Inferior parietal cortex (tissue), 1 donor: ENCODE measurements at regions not wholly inside any gene's neighbourhood (a gene's known extent, or its start where the extent isn't known, plus 50 kb on each side); places are given as distances from the start of the nearest gene placed in this dataset.
"Not testable (repeated sequence)": the region's sequence is repeated elsewhere in the genome, so short reads cannot be mapped to it uniquely, and the experiment has no call there.

Experiments
- DNase-seq: peaks from one replicate; pipeline ENCODE4 v3.0.0-alpha.2; 2016; ENCODE audit errors: extremely low spot score

DNA sequence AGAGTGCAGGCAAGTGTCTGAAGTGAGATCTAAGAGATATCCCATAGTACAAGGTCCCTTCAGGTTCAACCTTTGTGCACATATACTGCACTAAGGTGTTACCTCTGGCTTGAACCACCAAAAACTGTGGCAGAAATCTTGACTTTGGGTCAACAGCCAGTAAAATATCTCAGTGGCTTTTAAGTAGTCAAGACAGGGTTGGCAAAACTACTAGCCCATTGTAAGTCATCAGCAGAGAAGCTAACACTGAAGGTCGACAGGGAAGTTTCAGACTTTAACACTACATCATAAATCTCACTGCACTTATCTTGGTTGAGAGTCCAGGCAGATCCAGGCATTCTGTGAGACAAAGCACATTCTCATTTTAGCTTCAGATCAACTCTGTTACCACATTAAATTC lies 1684.7 kb downstream of the HACE1 start:
- DNase-seq: no peak

DNA sequence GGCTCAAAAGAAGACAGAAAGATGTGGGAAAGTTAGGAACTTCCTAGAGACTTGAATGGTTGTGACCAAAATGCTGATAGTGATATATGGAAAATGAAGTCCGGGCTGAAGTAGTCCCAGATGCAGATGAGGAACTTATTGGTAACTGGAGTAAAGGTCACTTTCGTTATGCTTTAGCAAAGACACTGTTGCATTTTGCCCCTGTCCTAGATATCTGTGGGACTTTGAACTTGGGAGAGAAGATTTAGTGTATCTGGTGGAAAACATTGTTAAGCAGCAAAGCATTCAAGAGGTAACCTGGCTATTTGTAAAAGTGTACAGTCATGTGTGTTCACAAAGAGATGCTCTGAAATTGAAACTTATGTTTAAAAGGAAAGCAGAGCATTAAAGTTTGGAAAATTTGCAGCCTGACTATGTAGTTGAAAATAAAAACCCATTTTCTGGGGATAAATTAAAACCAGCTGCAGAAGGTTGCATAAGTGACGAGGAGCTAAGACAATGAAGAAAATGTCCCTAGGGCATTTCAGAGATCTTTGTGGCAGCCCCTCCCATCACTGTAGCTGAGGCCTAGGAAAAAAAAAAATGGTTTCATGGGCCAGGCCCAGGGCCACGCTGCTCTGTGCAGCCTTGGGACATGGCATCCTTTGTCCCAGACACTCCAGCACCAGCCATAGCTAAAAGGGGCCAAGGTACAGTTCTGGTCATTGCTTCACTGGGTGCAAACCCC lies 1692.2 kb downstream of the HACE1 start:
- no peak for DNase-seq

DNA sequence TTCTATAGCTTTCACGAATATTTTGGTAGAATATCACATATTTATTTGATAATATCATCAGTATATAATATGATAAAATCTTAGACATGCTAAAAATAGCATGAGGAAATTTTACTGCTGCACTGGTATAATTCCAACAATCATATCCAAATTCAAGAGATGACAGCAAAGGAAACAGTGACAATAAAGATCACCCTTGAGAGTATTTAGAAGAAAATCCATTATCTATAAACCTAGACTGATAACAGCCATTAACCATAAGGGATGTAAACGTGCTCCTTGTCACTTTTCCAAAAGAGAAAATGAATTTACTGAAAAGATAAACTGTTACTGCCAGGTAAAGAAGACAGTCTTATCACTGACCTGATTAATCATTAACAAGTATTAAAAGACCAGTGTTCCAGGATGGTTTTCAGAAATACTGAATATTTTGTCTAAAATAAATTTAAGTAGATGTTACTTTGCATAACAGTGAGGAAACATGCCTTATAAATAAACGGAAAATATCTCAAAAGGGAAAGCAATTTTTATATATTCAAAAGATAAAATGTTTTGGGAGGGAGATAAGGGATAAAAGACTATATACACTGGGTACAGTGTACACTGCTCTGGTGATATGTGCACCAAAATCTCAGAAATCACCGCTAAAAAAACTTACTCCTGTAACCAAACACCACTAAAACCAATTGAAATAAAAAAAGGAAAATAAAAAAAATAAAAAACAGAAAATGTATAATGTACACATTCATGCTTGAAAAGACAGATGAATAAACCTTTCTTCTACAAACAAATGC lies 1704.7 kb downstream of the HACE1 start:
- no peak for DNase-seq

DNA sequence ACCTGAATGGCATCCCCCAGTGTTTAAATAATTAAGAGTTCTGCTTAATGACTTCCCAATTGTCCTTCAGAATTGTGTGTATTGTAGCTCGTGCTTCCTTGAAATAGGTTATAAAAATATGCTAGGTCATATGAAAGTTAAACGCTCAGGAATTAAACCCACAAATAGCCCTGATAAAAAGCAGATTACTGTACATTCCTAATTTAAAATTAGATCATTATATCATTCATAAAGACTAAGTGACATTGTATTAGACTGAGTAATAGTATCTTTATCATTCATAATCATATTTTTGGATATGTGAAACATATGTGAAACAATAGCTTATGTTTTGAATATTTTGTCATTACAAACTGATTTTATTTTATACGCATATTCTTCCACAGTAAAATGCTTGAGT lies 1706.7 kb downstream of the HACE1 start:
- DNase-seq: no peak

DNA sequence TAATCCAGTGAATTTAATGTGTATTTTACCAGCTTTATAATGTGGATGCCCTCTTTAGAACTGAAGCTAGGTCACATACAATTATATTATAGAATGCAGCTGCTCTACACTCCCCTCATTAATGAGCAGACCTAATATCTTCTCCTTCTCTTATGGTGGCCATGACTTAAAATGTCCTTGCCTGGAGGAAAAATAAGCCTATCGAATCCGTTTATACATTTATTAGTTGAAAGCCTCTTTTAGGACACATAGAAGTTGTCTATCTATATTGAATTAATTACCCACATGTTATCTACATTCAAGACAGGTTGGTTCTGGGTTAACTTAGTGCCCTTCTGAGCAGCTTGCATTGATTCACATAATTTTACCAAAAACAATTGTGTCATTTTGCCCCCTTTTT lies 1716.8 kb downstream of the HACE1 start:
- DNase-seq: no peak

DNA sequence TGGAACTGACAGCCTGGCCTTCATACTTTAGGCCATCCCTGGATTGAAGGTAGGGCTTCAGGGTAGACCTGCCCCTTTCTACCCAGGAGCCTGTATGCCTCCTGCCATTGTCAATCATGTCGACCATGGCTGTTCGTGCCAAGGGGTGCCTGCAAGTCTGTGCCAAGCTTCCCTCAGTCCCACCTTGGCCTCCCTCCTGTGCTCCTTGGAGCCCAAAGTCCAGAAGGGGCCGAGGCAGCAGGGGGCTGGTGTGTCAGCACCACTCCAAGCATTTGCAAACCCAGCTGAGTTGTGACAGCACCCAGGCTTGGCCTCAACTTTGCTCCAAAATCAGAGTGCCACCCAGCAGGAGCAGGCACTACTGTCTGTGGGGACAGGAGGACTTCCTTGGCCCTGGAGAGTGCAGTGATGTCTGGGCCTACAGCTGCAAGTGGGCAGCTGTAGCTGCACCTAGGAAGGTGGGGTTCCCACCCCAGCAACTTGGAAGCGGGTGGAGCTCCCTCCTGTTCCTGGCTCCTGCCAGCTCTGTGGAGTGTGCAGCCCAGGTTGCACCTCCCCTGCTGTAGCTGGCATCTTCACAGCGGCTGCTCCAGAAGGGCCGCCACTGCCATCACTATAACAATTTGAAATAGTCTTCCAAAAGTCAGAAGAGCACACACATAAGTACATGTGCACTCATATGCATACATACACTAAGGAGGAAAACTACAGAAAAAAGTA lies 1719.3 kb downstream of the HACE1 start:
- DNase-seq: no peak

DNA sequence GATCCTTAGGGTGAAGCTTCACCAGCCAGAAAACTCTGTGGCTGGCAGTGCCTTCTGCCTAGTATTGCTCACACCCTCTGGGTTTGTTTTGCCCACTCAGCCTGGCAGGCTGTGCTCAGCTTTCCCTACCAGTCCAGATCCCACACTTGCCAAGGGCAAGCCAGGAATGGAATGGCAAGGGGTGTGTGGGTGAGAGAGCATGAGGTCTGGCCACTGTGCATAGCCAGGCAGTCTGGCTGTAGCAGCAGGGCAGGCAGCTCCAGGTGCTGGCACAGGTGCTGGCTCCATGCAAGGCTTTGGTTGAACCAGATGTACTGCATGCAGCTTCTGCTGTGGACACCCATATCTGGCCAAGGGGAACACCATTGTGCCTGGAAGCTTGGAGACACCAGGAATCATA lies 1720.3 kb downstream of the HACE1 start:
- no peak for DNase-seq

DNA sequence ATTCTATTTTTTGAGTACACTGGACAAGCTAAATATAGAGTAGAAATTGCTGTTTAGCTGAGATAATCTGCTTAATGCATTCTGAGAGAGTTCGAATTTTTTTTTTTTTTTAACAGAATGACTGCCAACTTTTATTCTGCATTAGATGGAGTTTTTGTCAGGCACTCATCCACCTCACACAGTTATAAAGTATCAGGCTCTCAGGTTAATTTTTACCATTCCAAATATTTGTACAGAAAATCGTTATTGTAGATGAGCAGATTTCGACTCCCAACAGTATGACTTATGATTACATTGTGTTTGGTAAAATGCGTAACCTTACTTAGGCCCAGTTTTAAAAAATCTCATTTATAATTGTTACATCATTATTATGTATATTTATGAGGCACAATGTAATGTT lies 1731.0 kb downstream of the GRIK2 start:
- no peak for DNase-seq

DNA sequence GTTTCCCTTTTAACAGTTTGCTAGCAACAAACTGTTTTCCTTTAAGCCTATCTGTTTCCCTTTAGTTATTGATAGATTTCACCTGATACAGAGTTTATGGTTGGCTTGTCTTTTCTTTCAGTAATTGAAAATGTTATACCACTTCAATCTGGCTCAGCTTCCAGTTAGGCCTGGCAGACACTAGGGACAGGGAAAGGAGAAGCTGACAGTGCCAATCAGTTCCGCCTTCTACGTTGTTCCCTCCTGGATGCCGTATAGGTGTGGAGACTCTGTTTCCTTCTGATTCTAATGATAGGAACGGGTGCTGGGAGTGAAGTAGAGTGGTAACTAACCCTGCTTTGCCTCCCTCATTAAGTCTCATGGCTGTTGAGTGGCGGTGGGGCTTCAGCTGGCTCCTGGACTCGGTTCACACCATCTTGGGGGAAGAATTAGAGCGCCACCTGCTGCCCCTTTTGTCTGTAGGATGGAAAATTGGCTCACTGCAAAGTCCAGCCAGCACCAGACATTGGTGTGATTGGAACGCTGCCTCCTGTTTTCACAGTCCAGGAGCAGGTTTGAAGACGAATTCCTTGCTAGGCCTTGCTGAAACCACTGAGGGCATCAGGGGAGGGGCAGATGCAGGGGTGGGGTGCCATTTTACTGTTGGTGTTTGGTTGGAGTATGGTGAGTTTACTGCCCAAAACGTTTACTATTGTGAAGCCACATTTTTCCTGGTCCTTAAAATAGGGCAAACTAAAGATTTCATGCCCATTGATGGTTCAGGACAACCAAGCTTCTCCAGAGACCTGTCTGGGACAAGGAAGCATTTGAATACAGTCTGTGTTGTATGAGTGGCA lies 1729.5 kb downstream of the GRIK2 start:
- peak; percentile 29 for DNase-seq

DNA sequence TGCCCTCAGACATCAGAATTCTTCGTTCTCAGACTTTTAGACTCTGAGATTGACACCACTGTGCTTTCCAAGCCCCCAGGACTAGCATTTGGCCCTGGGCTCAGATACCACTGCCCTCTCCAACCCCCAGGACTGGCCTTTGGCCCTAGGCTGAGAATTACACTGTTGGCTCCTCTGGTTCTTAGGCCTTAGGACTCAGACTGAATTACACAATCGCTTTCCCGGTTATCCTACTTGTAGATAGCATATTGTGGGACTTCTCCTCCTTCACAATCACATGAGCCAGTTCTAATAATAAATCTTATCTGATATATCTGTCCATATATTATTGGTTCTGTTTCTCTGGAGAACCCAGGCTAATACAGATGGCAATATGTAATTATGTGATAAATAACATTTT lies 1725.5 kb downstream of the GRIK2 start:
- DNase-seq: no peak

DNA sequence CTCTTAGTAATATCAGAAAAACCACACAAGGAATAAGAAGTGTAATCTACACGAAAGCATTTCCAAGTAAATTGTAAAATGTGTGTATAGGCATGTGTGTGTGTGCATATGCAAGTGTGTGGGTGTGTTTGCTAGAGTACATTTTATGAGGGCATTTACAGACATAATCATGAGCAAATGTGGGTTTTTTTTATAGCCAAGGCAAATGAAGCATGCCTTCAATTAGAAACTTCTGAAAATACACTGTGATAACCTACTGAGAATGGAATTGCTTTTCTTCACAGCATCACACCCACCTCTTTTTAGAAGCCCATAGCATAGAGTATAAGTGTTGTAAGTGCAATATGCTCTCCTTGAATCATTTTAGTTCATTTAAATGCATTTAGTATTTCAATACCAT lies 1721.1 kb downstream of the GRIK2 start:
- peak; percentile 19 for DNase-seq

DNA sequence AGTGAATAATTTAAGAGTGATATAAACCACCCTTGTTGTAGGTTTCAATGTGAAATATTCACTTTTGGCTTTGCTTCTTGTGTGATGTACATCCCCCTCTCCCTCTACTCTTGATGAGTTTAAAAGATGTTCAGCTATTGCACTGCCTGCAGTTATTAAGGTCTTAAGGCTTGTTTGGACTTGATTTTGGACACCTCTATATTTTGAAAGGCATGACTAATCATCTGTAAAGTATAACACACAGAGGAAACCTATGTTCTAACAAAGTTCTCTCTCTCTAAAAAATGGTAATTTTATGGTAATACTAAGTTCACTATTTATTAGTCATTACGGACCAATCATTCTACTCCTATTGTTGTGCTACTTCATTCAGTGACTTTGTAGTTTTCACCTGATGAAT lies 1719.9 kb downstream of the GRIK2 start:
- no peak for DNase-seq

DNA sequence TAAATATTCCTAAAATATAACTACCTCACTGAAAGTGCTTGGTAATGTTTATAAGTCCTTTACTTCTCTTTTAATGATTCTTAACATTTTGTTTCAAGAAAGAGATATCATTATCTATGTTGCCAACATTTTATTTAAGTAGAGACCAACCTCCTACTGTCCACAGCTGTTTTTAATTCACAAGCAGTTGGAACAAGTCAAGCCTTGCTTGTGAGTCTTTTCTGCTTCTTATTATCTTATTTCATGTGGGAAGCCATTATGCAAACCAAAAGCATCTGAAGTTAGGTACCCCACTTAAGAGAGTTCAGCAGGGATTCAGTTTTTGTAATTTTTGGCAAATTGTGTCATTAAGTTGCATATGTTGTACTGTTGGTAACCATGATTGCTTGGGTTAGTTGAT lies 1714.5 kb downstream of the GRIK2 start:
- DNase-seq: no peak

DNA sequence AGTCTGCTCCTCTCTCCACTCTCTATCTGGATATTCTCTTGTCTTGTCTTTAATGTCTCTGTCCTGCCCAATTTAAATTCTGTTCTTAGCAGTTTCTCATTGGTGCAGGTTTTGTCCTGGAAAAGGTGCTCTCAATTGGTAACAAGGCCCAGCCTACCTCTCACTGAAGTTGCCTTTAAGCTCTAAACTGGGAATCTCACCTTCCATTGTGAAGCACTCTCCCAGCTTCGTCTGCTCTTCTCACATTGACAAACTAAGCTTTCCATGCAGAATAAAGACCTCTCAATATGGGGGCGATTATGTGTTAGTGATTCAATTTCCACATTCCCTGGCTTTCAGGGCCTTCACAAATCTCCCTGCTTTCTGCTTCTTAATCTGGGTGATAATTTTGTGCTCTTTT lies 1712.2 kb downstream of the GRIK2 start:
- DNase-seq: no peak

DNA sequence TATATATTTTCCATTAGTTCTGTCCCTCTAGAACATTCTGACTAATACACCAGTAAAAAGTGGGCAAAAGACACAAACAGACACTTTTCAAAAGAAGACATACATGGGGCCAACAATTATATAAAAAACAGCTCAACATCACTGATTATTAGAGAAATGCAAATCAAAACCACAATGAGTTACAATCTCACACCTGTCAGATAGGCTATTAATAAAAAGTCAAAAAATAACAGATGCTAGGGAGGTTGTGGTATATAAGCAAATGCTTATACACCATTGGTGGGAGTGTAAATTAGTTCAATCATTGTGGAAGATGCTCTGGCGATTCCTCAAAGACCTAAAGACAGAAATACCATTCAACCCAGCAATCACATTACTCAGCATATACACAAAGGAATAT lies 1707.8 kb downstream of the GRIK2 start:
- DNase-seq: no peak

DNA sequence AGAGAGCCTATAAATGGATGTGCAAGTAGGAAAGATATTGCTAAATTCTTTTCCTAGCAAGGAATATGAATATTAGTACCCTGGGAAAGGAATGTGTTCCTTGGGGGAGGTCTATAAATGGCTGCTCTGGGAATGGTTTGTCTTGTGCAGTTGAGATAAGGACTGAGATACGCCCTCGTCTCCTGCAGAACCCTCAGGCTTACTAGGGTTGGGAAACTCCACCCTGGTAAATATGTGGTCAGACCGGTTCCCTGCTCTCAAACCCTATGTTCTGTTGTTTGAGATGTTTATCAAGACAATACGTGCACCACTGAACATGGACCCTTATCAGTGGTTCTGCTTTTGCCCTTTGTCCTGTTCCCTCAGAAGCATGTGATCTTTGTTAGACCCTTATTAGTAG lies 1698.9 kb downstream of the GRIK2 start:
- DNase-seq: not testable (repeated sequence)

DNA sequence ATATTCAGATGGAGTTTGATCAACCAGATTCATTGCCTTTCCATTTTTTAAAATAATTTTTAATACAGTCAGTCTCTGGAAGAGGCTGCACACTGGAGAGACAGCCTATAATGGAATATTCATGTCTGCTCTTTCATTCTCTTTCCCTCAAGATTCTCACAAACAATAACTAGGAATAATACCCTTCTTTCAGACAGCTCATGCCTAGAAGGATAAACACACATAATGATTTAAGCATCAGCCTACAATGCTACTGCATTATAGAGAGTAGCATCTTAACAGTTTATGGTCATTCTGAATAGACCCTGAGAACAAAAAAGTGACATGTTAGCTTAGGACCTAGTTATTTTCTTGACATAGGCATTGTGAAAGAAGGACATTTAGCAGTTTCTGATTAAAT lies 1692.3 kb downstream of the GRIK2 start:
- no peak for DNase-seq

DNA sequence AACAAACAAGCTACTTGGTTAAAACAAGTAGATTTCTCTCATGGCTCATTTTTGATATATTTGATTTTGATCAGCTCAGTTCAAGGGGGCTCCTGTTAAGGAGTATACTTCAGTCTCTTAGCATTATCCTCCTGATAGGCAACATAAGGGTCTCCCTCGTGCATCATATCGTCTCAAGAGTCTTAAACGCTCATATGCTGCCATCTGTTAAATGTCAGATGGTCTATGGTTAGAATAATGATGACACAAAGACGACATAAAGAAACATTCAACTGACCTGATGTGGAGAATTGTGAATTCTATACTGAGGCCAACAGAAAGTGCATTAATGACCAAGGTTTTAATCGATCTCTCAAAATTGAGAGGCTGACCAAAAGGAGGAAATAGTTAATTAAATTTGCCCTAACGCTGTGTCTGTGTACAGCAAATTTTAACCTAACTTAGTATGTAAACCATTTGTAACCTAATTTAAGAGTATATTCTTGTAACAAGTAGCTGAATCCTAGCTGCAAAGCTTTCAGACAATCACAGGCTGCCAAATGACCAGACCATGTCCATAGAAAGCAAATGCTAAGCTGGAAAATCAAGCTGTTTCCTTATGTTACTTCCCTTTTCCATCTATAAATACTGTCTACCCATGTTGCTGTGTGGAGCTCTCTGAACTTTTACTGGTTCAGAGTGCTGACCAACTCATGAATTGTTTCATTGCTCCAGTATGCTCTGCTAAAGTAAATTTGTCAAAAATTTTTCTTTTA lies 1688.5 kb downstream of the GRIK2 start:
- no peak for DNase-seq

DNA sequence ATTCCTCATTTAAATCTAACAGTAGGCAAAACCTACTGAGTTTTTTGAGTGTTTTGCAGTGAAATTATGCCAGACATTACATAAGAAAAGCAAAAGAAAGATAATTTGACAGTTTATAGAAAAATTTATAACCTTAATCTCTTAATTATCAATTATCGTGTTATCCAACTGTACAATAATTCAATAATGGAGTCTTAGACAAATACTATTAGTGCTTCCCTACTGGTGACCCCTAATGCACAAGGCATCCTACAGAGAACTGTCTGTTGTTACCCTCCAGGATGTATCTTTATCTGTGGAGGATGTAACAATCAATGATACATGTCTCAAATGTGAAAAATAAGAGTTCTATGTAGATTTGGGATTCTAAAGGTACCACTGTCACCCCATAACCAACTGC lies 1687.6 kb downstream of the GRIK2 start:
- DNase-seq: no peak

DNA sequence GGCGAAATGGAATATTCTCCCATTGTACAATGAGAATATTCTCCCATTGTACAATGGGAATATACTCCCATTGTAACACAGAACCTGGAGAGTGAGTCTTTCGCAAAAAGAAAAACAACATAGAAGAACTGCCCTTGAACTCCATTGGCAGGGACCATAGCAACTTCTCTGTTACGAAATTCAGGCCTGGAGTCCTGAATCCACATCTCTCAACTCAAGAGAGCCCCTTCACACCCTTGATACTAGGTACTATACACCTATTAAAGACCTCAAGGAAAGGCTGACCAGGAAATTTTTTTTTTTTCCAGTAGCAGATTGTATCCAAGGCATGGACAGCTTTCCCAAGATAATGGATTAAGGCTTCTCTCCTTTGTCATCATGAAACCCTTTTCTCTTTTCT lies 1687.0 kb downstream of the GRIK2 start:
- DNase-seq: no peak

DNA sequence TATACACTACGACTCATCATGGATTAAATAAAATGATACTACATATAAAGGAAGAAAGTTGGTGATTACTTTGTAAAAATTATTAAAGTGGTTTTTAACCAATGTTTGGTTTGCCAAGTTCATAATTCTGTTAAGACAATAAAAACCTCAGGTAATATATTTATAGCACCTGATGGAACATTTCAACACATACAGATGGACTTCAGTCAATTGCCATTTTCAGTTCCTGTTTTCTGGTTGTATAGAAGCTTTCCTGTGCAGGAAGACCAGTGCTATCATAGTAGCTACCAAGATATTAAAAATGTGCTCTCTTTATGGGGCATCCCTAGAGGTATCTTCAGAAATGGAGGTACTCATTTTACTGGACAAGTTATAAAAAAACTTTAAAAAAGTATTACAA lies 1686.4 kb downstream of the GRIK2 start:
- no peak for DNase-seq
